ENCODE measurements at regions not wholly inside any gene's neighbourhood (a gene's known extent, or its start where the extent isn't known, plus 50 kb on each side); places are given as distances from the start of the nearest gene placed in this dataset.
"Not testable (repeated sequence)": the region's sequence is repeated elsewhere in the genome, so short reads cannot be mapped to it uniquely, and the experiment has no call there.

DNA sequence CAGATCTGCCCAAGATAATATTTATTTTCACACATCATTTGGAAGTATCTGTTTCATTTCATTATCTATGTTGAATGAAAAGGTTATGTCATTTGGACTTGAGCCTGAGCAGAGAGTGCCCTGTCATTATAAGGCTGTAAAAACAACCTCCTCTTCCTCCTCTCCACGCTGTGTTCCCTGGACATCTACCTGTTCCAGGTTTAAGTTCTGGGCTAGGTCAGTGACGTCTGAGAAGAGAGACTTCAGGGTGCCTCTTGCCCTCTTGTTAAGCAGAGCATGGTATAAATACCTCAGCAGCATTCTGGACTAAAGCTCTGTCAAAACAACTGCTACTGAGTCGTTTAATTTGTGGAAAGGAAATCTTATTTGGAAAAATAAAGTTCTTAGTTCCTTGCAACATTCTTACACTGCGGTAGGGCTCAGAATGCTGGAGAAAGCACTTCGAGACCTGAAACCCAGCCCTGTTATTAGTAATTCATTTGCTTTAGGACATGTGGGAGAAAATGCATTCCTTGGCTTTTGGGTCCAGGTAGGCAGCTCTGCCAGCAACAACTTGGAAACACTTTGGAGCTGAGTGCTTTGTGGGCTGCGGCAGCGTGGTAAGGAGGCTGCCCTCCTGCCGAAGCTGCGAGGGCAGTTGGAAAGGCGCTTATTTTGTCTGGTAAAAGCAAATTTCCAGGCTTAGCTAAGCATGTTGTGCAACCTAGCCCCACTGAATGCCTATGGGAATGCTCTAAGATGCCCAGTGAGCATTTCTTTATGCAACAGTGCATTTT is 91.8 kb upstream of the NEDD4L start:
- DNase-seq = no peak

GRCh38 chr18:57951117-57951796 is 92.8 kb upstream of the NEDD4L start:
- DNase-seq = no peak

GRCh38 chr18:57950542-57950941 is 93.5 kb upstream of the NEDD4L start:
- DNase-seq = no peak

DNA sequence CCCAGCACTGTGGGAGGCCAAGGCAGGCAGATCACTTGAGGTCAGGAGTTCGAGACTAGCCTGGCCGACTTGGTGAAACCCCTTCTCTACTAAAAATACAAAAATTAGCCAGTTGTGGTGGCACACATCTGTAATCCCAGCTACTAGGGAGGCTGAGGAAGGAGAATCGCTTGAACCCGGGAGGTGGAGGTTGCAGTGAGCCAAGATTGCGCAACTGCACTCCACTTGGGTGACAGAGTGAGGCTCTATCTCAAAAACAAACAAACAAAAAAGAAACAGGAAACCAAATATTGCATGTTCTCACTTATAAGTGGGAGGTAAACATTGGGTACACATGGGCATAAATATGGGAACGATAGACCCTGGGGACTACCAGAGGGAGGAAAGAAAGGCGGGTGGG is 94.7 kb upstream of the NEDD4L start:
- DNase-seq = not testable (repeated sequence)

DNA sequence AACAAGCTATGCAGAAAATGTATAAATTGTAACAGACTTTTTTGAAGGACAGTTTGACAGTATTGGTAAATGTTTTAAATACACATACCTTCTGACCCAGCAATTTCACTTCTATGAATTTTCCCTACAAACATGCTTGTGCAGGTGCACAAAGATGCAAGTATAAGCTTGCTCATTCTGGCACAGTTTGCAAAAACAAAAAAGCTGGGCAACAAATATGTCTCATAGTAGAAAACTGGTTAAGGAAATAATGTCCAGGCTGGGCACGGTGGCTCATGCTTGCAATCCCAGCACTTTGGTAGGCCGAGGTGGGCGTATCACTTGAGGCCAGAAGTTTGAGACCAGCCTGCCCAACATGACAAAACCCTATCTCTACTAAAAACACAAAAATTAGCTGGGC is 96.9 kb upstream of the NEDD4L start:
- DNase-seq = no peak

- no peak for DNase-seq
Observed at GRCh38 chr18:57943723-57944122, 100.3 kb upstream of the NEDD4L start.

GRCh38 chr18:57942493-57942892 is 101.5 kb upstream of the NEDD4L start:
- no peak for DNase-seq

DNA sequence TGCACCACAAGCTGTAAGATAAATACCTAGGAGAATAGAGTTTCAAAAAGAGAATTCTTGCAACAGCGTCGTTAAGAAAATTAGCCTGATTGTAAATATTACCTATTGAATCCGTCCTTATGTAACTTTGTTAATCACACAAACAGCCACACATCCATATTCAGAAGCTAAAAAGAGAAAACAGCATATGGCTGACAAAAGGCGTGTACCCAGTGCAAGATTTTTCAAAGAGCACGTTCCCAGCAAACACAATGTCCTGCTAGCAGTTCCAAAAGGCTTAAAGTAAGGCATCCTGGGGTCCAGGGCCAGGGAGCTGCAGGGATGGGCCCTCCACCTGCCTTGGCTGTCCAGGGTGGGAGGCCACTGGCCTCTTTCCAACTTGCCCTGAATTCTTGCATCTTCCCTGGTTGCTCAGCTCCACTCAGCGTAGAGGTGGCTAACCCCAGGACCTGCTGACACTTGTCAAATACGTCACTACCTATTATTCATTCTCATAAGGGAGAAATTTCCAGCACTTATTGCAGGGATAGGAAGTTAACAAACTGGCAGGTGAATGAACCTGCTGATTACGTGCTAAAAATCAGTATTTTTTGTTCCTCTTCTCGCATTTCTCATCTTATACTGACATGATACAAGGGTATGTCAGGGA is 102.1 kb upstream of the NEDD4L start:
- DNase-seq = no peak

DNA sequence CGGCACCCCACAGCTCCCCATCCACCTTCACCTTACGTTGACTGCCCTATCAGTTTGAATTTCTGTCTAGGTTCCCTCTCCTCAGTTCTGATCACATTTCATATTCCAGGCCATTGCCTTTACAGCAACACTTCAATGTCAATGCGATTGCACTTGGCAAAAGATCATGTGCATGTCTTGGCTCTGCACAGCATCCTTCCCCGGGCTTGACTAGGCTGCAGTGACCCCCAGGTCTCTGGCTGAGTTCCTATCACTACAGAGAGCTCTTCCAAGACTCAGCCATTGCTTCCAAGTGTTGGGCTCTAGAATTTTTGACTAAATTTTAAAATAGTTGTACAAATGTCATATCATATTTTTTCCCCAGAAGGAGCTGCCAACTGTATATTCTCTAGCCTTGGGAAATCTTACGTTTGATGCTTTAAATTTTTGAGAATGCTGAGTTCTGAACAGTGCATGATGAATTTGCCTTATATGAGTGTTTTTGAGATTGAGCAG is 103.8 kb upstream of the NEDD4L start:
- DNase-seq = no peak

DNA sequence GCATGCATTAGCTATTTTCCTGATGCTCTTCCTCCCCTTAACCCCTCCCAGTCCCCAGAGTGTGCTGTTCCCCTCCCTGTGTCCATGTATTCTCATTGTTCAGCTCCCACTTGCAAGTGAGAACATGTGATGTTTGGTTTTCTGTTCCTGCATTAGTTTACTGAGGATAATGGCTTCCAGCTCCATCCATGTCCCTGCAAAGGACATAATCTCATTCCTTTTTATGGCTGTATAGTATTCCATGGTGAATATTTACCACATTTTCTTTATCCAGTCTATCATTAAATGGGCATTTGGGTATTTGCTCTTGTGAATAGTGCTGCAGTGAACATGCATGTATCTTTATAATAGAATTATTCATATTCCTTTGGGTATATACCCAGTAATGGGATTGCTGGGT is 109.7 kb upstream of the NEDD4L start:
- DNase-seq = not testable (repeated sequence)

DNA sequence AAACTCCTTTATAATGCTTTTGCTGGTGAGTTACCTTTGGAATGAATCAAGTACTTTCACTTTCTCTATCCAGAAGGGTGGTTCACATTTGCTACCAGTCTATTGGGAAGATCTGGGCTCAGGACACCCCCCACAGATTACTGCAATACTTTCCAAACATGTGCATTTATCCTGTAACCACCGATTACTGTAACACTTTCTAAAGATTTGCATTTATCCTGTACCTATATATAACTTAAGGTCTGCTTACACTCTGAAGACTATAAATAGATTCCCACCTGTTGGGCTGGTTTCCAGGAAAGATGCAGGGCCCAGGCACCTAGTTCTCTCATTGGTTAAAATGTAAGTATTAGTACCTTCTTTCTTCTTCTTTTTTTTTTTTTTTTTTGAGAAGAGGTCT is 113.0 kb upstream of the NEDD4L start:
- DNase-seq = no peak

DNA sequence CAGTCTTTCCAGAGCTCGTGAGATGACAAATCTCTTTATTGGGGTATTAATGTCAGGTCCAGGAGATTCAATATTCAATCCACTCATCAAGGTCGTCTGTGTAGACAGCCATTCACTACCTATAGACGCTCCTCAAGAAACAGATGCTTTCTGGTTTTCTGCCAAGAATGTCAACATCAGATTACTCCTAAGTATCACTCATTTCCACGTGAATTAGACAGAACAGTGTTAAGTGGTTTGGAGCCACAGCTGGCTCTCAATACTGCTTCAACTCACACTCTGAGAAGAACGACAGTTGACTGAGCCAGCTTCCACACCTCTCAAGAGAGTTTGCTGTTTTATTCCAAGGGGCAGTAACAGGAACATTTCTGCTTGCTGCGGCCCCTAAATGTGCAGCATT is 113.5 kb upstream of the NEDD4L start:
- DNase-seq = no peak

DNA sequence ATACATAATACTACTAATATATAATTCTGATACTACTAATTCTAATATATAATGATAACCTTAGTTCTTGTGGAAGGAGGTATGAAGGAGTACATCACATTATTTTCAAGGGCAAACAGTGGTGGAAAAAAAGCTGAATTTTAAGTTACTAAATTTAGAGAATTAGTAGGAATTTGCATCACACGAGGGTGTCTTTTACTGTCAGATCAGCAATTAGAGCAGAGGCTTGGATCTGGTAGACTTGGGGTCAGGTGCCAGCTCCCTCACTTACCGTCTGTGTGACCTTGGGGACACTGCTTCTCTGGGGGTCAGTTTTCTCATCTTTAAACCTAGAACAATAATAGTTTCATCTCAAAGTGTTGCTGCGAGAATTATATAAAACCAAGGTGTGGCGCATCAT is 114.1 kb upstream of the NEDD4L start:
- DNase-seq = no peak

DNA sequence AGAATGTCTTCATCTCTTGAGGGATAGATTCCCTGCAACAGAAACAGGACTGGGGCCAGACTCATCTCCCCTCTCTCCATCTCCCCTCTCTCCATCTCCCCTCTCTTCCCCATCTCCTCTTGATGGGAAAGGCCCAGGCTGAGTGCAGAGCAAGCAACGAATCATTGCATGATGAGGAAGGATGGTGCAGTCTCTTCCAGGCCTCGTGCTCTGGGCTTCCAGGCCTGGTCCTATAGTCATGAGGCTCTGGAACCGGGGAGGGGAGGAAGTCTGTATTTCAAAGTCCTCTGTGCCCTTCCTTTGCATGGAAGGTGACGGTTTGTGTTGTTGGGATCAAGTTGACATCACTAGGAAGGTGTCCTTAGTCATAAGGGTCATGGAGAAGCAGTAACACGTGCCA is 115.6 kb upstream of the NEDD4L start:
- no peak for DNase-seq

DNA sequence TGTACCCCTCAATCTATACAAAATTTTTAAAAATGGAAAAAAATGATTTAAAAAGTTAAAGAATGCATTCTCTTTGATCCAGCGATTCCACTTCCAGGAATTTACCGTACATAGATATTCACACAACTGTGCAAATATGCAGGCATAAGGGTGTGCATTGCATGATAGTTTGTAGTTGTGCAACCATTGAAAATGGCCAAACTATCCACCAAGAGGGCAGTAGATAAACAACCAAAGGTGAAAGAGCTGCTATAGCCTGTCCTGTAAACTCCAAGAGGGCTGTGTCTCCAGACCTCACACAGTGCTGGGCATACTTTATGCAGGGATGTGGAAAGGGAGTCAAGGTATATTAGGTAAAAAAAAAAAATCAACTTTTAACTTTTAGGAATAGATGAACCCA is 116.5 kb upstream of the NEDD4L start:
- DNase-seq = no peak

DNA sequence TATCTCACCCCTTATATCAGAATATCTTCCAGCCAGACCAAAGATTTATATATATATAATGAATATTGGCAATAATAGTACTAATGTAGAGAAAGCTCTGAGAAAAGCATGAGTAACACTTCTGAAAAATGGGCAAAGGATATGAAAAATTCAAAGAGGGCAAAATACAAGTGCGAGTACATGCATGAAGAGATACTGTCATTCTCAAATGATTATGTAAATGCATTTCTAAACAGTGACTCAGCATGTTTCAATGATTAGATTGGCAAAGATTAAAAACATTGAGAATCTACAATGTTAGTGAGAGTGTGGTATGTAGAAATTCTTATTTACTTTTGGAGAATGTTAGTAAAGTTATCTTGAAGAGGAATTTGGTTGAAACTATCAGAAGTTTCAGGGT is 118.3 kb upstream of the NEDD4L start:
- no peak for DNase-seq

DNA sequence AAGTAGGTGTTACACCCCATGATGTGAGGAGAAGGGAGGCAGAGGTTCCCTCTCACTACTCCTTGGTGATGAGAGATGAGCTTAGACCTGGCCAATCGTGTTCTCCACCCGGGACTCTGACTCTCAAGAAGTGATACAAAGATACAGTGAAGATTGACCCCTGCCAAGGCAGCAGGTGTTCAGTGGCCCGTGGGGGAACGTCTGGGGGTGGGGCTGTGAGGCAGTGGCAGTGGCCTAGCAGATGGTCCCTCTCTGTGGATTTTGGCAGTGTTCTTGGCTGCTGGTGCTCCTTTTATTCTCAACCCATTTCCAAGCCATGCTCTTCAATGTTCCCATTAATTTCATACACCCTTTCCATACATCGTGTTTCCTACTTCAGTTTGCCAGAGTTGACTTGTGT is 120.4 kb upstream of the NEDD4L start:
- no peak for DNase-seq

- no peak for DNase-seq
Observed at GRCh38 chr18:57922885-57923284, 119.8 kb upstream of the ATP8B1 start.

GRCh38 chr18:57921708-57922107 is 118.6 kb upstream of the ATP8B1 start:
- no peak for DNase-seq

- DNase-seq = no peak
Observed at GRCh38 chr18:57920036-57920435, 116.9 kb upstream of the ATP8B1 start.

GRCh38 chr18:57918601-57919000 is 115.5 kb upstream of the ATP8B1 start:
- DNase-seq = no peak

- no peak for DNase-seq
Observed at GRCh38 chr18:57916684-57917083, 113.6 kb upstream of the ATP8B1 start.

GRCh38 chr18:57915865-57916582 is 112.9 kb upstream of the ATP8B1 start:
- DNase-seq = no peak

Measured in activated CD4-positive, CD25-positive, alpha-beta regulatory T cell (primary cell).